ENCODE measurements at regions not wholly inside any gene's neighbourhood (a gene's known extent, or its start where the extent isn't known, plus 50 kb on each side); places are given as distances from the start of the nearest gene placed in this dataset.

DNA sequence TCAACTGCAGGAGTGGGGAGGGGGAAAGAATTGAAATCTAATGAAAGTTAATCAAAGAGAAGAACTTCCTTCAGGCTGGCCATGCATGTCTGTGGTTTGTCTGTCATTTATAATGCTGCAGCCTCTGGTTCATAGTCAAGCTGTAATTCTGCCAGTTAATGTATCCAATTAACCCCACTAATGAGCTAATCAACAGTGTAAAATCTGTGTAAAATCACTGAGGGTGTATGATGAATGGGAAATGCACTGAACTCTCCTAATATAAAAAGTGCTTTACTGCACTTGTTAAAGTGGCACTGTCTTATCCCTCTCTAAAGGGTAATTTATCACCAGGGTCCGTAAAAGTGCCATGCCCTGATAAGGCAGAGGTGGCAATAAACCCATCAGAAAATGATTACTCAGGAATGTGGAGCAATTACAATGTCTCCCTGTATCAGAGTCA, 798.1 kb downstream of the PDHA2 start:
- TF ChIP-seq, protein P1, sequence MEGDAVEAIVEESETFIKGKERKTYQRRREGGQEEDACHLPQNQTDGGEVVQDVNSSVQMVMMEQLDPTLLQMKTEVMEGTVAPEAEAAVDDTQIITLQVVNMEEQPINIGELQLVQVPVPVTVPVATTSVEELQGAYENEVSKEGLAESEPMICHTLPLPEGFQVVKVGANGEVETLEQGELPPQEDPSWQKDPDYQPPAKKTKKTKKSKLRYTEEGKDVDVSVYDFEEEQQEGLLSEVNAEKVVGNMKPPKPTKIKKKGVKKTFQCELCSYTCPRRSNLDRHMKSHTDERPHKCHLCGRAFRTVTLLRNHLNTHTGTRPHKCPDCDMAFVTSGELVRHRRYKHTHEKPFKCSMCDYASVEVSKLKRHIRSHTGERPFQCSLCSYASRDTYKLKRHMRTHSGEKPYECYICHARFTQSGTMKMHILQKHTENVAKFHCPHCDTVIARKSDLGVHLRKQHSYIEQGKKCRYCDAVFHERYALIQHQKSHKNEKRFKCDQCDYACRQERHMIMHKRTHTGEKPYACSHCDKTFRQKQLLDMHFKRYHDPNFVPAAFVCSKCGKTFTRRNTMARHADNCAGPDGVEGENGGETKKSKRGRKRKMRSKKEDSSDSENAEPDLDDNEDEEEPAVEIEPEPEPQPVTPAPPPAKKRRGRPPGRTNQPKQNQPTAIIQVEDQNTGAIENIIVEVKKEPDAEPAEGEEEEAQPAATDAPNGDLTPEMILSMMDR (conservative IDR thresholded peaks at IDR 0.05), result no peak
- no peak for TF ChIP-seq ZFX (IDR thresholded peaks at IDR 0.05)
